OCI-LY7 (cell line): ENCODE measurements at regions not wholly inside any gene's neighbourhood (a gene's known extent, or its start where the extent isn't known, plus 50 kb on each side); places are given as distances from the start of the nearest gene placed in this dataset.

Source experiments
- CTCF ChIP-seq: fragments of 200-600 bp; sonication (generic); conservative IDR thresholded peaks from 2 replicates; pipeline ENCODE4 v1.5.1; 2014; ENCODE audit warnings: mild to moderate bottlenecking, antibody characterized with exemption, low read length, moderate library complexity, mixed read lengths
- EZH2phosphoT487 ChIP-seq: fragments of 200-600 bp; sonication (generic); IDR thresholded peaks from 2 replicates; pipeline ENCODE4 v1.6.1; 2018; ENCODE audit warnings: low read depth, borderline replicate concordance, mild to moderate bottlenecking, mixed run types, antibody characterized with exemption, low read length, moderate library complexity, mixed read lengths

GRCh38 chr16:80460988-80461387 is 79.8 kb upstream of the DYNLRB2 start:
- TF ChIP-seq EZH2phosphoT487: no peak
- TF ChIP-seq CTCF: no peak
